Stromal cell of bone marrow (primary cell): ENCODE measurements at regions not wholly inside any gene's neighbourhood (a gene's known extent, or its start where the extent isn't known, plus 50 kb on each side); places are given as distances from the start of the nearest gene placed in this dataset.

Experiments
- DNase-seq: peaks from one replicate; pipeline ENCODE4 v3.0.0-alpha.2; 2012; ENCODE audit warnings: low read depth

DNA sequence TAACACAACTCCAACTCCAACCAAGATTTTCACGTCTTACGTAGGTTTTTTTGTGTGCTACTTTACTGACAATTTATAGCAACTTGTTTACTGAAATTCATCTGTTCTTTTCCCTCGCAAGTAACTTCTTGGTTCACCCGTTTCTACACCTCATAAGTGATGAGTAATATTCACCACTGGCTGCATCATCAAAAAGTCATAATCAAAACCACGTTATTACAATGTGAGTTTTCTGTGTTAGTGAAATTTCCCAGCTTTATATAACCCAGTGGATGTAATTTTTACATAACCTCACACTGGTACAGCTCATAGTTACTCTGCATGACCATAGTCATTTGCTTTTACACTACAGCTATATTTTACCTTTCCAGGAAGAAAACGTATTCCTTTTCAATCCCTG is 401.1 kb upstream of the LYPLAL1 start:
- DNase-seq: peak; percentile 77

DNA sequence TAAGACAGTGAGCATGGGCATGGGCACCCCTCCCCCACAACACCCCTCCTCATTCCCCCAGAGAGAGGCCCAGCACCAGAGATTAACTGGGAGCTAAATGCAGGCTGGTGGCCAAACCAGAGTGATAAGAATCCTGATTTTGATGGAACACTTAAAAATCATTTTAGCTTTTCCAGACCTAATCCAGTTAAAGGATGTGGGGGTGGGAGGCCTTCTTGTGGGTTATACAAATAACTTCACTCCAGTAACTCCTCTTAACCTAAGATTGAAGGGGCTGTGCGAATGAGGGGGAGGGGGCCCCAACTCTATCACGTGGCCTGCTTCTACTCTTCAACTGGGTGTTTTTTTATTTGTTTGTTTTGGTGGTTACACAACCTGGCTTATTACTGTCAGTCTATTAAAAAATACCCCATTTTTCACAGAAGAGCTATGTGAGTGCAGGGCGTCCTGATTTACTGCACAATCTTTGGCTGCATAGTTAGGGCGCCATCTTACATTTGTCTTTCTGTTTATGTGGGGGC is 398.1 kb upstream of the LYPLAL1 start:
- no peak for DNase-seq

DNA sequence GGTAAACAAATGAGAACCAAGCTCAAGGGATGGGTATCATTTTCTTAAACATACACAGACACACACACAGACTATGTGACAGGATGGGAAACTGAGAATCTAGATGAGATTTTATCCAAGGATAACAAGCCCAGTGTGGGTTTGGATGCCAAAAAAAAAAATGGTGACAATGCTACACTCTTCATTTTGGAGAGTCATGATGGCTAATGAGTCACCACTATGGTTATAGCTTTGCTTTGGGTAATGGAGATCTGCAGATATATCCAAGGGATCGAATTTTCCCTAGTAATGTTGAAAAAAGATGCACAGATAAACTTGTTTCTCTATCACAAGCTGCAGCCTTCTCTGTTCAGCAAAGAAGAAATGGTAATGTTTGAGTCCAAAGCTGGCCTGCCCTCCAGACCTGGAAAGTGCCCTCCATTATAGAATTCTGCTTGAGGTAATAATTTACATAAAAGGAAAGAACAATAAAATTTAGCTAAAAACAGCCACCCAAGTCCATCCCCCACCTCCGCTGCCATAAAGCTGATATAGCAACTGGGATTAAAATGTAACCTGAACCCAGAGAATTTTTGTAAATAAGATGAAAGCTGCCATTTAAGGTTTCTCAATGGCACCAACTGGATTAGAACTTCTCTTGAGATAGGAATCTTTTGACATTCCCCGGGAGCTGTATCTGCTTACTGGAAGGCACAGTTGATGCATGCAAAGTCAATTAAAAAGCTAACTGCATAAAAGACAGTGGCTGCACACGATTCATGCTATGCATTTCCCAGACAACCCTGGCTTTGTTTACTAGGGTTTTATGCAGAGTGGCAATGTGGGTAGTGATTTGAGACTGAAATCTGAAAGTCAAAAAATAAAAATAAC is 395.2 kb upstream of the LYPLAL1 start:
- DNase-seq: peak; percentile 15

DNA sequence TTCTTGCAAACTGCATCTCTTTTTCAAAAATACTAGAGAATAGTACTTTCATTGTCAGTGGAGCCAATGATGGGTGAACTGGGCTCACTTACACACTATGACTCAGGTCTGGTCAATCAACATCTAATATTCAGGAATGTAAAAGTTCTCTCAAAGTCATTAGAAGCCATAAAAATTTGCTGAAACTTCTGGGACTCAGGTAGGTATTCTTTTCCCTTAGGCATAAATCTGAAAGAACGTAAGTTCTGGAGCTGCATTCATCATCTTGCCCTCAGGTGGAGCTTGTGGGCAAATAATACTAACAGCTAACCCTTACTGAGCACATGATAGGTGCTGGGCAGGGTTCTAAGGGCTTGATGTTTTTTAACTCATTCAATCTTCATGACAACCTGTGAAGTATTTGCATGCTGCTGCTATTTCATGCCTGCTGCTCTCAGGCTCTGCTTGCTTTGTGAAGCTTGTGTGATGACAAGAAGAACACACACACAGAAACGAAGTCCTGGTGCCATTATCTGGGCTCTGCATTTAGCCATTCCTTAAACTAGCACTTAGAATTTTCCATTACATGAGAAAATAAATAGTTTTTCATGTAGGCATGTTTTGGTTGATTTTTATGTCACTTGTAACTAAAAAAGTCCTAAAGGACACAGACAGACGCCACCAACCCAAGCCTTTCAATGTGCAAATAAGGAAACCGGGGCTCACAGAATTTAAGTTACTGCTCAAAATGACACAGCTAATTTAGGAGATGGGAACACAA is 394.2 kb upstream of the LYPLAL1 start:
- peak; percentile 31 for DNase-seq

DNA sequence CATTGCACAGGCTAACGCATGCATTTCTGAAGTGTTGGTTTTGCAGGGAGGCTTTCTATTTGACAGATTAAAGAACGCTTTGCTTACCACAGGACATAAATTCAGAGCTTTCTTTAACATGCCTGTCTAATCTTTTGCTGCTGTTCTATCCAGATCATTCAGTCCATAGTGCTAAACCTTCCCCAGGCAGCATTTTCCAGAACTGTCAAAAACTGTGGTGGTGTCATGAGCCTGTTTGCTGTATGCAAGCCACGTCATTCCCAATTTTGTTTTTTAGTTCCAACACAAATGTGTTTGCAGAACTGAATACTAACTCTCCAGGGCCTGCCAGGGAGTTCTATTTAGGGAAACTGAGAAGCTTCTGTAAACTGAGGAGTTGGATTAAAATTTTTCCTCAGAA is 390.5 kb upstream of the LYPLAL1 start:
- DNase-seq: no peak

DNA sequence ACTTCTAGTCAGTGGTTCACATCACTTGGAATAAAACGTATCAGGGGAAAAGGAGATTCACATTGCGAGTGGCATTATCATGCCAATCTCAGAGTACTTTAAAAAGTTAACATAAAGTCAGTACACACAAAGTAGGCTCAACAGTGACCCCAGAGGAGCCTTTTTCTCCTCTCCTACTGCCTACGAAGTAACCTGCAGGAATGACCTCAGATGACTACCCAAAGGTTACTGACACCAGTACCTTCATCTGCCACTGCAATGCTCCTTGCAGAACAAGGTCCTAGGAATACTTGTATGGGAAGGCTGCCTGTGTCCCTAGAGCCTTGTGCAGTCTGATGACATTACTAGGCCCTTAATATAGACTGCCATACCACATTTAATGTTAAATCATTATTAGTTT is 389.8 kb upstream of the LYPLAL1 start:
- DNase-seq: no peak

DNA sequence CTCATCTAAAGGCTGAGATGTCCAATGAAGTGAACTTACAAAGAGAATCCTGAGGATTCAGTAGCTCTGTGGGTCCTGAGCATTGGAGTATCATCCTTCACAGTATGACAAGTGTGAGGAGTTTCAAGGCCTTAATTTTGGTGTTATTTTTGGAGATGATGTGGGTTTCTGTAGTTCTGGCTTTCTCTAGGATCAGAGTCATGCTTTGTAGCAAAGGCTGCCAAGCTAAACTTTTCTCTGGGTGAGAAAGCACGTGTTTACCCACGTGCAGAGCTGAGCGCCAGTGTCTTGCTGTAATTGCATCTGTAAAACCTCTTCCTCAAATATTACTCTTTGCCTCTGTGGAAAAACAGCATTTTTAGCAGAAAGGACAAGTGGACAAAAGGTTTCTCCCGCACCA is 387.8 kb upstream of the LYPLAL1 start:
- peak; percentile 90 for DNase-seq

DNA sequence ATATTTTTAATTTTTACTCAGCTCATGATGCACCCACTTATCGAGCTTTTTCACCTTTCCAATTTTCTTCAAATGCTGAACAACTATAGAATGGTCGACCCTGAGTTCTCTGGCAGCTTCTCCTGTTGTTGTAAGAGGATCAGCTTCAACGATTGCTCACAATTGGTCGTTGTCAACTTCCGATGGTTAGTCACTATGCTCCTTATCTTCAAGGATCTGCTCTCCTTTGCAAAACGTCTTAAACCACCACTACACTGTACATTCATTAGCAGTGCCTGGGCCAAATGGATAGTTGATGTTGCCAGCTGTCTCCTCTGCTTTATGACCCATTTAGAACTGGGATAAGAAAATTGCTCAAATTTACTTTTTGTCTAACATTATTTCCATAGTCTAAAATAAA is 385.9 kb upstream of the LYPLAL1 start:
- DNase-seq: no peak

DNA sequence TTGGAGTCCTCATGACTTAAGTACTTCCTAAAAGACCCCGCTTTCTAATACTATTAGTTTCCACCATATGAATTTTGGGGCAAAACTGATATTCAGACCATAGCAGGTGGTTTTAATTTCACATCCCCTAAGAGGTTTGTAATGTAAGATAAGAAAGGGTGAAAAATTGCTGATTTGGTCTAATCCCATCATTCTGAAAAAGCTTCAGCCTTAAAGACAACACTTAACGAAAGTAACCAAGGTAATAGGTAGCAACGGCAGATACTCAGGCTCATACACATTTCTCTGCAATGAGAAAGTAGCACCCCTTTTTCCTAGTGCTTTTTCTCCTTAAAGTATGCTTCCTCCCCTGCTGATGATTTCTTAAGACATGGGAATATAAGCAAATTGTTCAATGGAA is 376.9 kb upstream of the LYPLAL1 start:
- DNase-seq: no peak

DNA sequence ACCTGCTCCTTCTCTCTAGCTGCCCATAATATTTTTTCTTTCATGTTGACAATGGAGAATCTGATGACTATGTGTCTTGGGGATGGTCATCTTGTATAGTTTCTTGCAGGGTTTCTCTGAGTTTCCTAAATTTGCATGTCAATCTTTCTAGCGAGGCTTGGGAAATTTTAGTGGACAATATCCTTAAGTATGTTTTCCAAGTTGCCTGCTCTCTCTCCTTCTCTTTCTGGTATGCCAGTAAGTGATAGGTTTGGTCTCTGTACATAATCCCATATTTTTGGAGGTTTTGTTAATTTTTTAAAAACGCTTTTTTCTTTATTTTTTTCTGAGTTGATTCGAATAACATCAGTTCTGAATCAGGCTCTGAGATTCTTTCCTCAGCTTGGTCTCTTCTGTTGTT is 370.9 kb upstream of the LYPLAL1 start:
- DNase-seq: no peak

DNA sequence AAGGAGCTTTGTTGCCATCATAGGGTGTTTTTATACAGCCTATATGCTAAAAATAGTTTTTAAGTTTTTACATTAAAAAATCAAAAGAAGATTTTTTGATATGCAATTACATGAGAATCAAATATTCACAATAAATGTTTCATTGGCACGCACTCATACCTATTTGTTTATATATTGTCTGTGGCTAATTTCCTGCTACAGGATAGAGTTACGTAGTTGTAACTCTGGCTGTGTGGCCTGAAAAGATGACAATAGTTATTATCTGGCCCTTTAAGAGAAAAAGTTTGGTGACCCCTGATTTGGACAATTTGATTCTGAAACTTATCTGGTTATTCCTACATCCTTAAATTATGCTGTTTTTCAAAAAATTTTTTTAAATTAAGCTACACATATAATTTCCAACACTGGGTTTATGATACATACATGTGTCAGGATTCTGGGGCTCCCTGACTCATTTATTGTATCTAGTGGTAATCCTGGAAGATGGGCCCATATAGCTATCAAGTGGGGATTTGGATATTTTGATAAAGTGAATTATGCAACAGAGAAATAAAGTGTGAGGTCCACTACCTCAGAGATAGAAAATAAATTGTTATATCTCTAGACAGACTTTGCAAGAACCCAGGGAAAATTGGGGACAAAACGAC is 370.2 kb upstream of the LYPLAL1 start:
- no peak for DNase-seq

DNA sequence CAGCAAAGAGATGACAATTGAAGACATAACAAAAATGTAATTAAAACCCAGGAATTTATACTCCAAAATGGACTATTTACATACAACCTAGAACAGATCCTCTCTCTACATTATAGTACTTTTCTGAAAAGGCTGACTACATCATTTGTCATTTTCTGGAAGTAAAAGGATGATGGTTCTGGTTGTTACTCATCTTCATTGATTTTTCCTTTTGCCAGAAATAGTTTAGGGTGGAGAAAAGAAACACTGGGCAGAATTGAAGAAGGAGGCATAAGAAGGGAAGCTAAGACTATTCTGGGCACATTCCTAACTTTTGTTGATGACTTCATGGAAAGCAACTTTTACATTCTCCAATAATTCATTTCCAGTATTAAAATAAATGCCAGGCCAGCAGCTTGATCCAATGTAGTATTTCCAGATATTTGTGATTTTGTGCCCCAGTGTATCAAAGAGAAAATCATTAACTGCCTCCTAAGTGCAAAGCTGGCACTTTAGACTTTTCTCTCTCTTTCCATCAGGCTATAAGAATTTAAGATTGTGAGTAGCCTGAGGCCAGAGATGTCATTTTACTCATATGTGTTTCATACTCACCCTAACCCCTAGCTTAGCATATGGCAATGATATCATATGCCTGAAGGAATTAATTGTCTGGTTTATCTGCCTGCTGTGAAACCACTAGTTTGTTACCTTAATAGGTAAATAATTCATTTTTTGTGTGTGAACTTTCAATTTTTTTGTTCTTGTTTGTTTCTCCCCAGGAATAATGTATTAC is 369.5 kb upstream of the LYPLAL1 start:
- peak; percentile 75 for DNase-seq

DNA sequence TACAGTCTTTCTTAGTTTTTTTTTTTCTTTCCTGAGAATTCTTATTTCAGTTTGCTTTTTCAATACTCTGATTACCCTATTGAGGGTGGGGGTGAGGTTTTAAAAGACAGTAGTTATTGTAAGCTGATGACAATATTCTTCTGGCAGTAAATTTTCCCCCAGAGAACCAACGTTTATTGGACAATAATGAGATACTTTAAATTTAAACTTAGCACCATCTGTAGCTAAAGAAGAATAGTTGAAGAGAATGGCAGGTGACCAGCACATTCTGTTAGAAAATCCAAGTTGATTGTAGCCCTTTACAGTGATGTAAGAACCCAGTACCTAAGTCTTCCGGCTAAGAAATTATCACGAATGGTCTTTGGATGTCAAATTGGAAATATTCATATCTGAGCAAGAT is 364.6 kb upstream of the LYPLAL1 start:
- no peak for DNase-seq

DNA sequence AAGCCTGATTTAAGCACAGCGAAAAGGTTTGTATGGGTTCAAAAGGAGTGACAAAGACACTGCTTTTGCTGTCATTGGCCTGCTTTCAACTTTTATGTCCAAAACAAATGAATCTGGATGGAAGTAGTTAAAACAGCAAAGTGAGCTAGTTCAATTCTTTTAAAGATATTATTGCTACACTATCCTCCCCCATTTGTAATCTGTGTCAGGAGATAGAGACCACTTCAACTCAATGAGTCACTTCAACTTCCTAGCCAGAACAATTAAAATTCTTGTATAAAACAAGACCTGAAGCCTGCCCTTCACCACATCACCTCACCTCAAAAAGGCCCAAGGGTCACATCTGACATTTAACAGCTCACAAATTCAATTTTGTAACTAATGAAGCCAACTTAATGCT is 364.1 kb upstream of the LYPLAL1 start:
- DNase-seq: no peak

DNA sequence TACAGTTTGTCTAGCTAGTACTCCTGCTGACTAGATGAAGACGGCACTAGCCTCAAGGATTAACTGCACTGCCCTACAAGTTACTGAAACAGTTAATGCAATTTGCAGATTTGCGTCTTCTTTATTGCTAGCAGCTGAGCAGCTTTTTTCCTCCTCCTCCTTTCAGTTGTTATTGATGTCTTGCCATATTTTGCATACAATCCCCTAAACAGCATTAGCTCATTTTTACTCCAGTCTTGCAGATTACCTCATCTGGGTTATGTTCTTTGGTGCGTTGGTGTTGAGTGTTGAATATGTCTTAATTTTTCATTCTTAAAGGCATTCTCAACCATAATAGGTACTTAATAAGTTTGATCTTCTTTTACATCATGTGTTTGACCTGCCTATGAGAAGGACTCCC is 363.4 kb upstream of the LYPLAL1 start:
- no peak for DNase-seq

DNA sequence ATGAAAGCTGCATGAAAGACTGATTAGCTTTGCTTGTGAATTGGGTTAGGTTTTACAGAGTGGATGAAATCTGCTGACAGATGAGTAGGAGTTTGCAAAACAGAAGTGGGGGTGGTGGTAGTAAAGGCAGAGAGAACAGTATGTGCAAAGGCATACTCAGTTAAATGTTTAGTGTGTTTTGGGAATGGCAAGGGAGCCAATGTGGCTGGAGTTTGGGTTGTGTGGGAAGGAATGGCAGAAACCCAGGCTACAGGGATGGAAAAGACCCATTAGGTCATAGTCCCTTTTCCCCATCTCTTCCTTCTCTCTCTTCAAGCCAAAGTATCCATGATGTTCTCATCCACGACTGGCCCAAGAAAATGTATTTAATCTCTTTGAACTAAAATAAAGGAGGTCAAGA is 362.2 kb upstream of the LYPLAL1 start:
- peak; percentile 41 for DNase-seq

DNA sequence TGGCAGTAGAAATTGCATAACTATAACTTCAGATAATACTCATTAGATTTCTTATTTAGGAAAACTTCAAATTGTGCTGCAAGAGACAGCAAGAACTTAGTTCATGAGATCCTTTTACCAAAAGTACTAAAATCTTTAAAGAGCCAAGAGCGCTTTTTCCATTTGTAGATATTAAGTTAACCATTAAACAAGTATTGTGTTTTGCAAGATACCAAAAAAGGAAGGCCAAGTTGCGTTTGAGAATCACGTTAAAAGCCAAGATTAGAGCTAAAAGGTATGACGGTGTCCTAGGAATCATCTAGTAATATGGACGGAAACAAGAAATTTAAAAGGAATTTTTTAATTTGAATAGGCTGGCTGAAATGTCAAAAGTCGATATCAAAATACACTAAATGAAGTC is 361.3 kb upstream of the LYPLAL1 start:
- no peak for DNase-seq

DNA sequence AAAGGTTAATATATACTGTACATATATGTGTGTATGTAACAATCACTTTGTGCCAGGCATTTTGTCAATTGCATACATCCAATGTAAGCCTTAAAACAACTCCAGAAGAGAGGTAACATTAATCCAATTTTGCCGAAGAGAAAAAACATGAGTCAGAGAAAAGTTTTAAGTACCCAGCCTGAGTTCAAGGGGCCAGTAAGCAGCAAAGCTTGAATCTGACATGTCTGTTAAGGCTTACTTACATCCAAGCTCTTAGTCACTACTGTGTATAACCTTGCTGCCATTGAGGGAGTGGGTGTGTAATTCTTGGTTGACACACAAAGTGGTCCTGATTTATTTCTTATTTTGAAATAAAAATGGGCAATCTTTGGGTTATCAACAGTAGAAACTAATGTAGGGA is 360.4 kb upstream of the LYPLAL1 start:
- DNase-seq: peak; percentile 45

DNA sequence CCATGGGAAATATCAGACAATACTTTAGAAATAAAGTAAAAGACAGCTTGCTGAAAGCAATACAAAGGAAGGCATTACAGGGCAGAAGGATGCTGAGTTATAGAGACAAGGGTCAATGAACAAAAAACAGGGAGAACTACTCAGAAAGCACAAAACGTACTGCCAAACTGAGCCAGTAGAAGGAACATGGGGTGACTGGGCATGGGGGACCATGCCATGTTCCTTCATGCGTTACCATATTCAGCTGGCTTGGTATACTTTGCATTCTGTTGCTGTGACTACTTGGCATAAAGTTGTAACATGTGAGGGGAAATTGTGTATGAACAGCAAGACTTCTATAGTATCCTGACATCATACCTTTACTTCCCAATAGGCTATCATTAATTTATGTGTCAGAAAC is 358.6 kb upstream of the LYPLAL1 start:
- no peak for DNase-seq

DNA sequence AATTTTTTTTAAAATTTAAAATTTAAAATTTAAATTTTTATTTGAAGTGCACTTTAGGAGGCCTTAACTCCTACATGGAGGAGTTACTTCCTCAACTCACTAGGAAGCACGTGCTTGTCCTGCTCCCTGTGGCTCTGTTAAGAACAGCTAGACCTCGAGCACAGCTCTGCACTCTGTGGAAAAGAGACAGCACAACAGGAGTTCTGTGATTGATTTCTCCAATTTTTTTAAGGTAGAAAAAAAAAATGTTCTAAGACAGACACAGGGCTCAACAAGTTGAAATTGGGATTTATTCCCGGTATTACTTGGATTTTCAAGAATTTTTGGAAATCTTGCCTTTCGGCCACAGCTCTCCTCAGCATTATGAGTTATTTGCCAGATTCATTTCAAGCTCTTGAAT is 356.6 kb upstream of the LYPLAL1 start:
- no peak for DNase-seq

DNA sequence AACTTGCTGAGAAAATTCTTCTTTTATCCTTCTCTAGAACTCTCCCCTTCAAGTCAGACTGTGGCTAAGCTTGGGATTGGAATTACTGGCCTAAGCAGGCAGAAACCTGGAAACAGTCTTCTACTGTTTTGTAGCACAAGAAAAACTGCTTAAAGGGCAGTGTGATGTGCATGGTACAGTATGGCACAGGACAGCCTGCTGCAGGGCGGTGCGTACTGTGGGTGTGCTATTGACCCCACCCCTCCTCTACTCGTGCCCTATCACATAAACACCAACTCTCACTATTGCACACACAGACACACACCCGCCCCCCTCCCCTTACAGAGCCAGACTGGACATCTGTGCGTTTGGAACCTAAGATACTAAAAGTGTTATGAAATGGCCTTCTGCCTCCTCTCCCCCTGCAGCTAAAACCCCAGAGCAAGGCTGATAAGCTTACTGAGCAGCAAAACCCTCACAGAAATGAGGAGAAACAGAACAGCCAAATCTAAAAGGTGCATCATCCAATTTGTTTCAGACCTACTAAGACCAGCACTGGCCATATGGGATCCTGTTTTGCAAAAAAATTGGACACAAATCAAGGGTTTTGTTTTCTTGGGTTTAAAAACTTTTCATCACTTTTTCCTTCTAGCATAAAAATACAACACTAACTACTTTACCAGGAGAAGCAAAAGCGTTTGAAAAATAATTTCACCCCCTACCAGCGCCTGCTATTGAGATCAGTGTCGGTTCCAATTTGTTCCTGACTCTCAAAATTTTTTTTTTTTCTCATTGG is 355.8 kb upstream of the LYPLAL1 start:
- no peak for DNase-seq
